GM12878 (cell line): ENCODE measurements at regions not wholly inside any gene's neighbourhood (a gene's known extent, or its start where the extent isn't known, plus 50 kb on each side); places are given as distances from the start of the nearest gene placed in this dataset.

Experiments
- ATAC-seq: fragments of 200-7000 bp; cut with Tn5 transposase; 3 replicates; pipeline ENCODE4 v1.9.1; 2020; ENCODE audit warnings: mild to moderate bottlenecking, moderate library complexity
- BruUV-seq: library from RNA; stranded (reverse); fragments of 400-500 nt; replicated peaks from 2 replicates; lab custom pipeline; 2021; lab: Mats Ljungman, UMichigan
- CTCF ChIA-PET: fragments of 300-600 bp; sonication (Branson Sonifier 250); formaldehyde crosslinking; extraction: SDS; loops from one replicate; lab custom pipeline; 2021; ENCODE audit warnings: inconsistent platforms; lab: Yijun Ruan, JAX
- POLR2A ChIA-PET: fragments of 350-600 bp; formaldehyde crosslinking; extraction: SDS; loops from one replicate; lab custom pipeline; 2021; ENCODE audit warnings: inconsistent platforms; lab: Charles Lee
- RAD21 ChIA-PET: fragments of 300-600 bp; sonication (Branson Sonifier 250); formaldehyde crosslinking; loops from one replicate; lab custom pipeline; 2023; ENCODE audit warnings: antibody characterized with exemption; ENCODE audit not compliant: unreplicated experiment; lab: Charles Lee
- SMC1A ChIA-PET: fragments of 300-600 bp; sonication (Branson Sonifier 250); formaldehyde crosslinking; loops from one replicate; lab custom pipeline; 2023; ENCODE audit not compliant: unreplicated experiment, uncharacterized antibody; lab: Charles Lee
- DNase-seq: peaks from one replicate; pipeline ENCODE4 v3.0.0-alpha.2; 2011; ENCODE audit warnings: low read depth, low spot score
- FAIRE-seq: peaks from 3 replicates; lab custom pipeline; 2011; peaks lifted over from hg19 to GRCh38; lab: Jason Lieb, UNC
- H2AFZ ChIP-seq: 2 replicates; pipeline ENCODE4 v1.6.0; 2011; ENCODE audit warnings: low read depth, low read length, control low read depth; ENCODE audit not compliant: control insufficient read depth
- H3K27ac ChIP-seq: 2 replicates; pipeline ENCODE4 v1.5.1; 2011; ENCODE audit warnings: control low read depth; ENCODE audit not compliant: control insufficient read depth, insufficient read depth
- H3K27me3 ChIP-seq, 2 experiments: replicated peaks in 1 of 2; 2 replicates each; pipeline versions ENCODE4 v1.6.0 to v1.6.1; 2011; ENCODE audit warnings: low read length in 1 of 2; ENCODE audit not compliant: control insufficient read depth in 2 of 2, insufficient read depth in 2 of 2
- H3K36me3 ChIP-seq, 2 experiments: 2 replicates each; pipeline ENCODE4 v1.5.1; 2011; ENCODE audit warnings: low read length in 1 of 2; ENCODE audit not compliant: control insufficient read depth in 2 of 2, insufficient read depth in 2 of 2
- H3K4me1 ChIP-seq: 2 replicates; pipeline ENCODE4 v1.6.1; 2011; ENCODE audit warnings: mild to moderate bottlenecking, low read length, moderate library complexity, mixed read lengths; ENCODE audit not compliant: control insufficient read depth, insufficient read depth
- H3K4me2 ChIP-seq: 2 replicates; pipeline ENCODE4 v1.6.0; 2011; ENCODE audit warnings: control low read depth; ENCODE audit not compliant: control insufficient read depth, insufficient read depth
- H3K4me3 ChIP-seq: fragments of 200-600 bp; sonication (generic); 2 replicates; pipeline ENCODE4 v1.5.1; 2016
- H3K79me2 ChIP-seq: 2 replicates; pipeline ENCODE4 v1.6.0; 2011; ENCODE audit warnings: low read length; ENCODE audit not compliant: control insufficient read depth, insufficient read depth
- H3K9ac ChIP-seq: 2 replicates; pipeline ENCODE4 v1.8.0; 2011; ENCODE audit warnings: low read length, control low read depth, mixed read lengths; ENCODE audit not compliant: control insufficient read depth, insufficient read depth
- H3K9me3 ChIP-seq: replicated peaks from 3 replicates; pipeline ENCODE4 v1.5.1; 2011; ENCODE audit warnings: mild to moderate bottlenecking, low read length; ENCODE audit not compliant: control insufficient read depth, insufficient read depth
- H4K20me1 ChIP-seq: 2 replicates; pipeline ENCODE4 v1.6.0; 2011; ENCODE audit not compliant: control insufficient read depth, insufficient read depth
- BCL11A ChIP-seq: IDR thresholded peaks from 2 replicates; pipeline ENCODE4 v1.6.1; 2011; ENCODE audit warnings: low read depth, low read length
- RBBP5 ChIP-seq: fragments of 200-600 bp; sonication (generic); conservative IDR thresholded peaks from 2 replicates; pipeline ENCODE4 v1.6.1; 2016
- RUNX3 ChIP-seq: IDR thresholded peaks from 2 replicates; pipeline ENCODE4 v1.6.1; 2012; ENCODE audit warnings: low read length, inconsistent platforms
- WGBS: methylation state at CpG from one replicate; pipeline ENCODE4 v1.1.6; 2016; ENCODE audit warnings: low lambda C conversion rate; ENCODE audit not compliant: insufficient replicate concordance, insufficient coverage; ENCODE audit errors: missing lambda C conversion rate; 5-methylcytosine and 5-hydroxymethylcytosine counted together
- in situ Hi-C: fragments of 300-500 bp; cut with MboI; formaldehyde crosslinking; loops from 9 replicates; pipeline ENCODE4 v1.14.3; 2018; ENCODE audit warnings: mixed read lengths
- intact Hi-C: fragments of 100-400 bp; cut with micrococcal nuclease; formaldehyde crosslinking; loops from one replicate; pipeline ENCODE4 v1.14.2; 2022; ENCODE audit not compliant: unreplicated experiment
- TF ChIP-seq, protein P1 (sequence below): IDR thresholded peaks from 2 replicates; pipeline ENCODE4 v1.6.1; 2011; ENCODE audit warnings: mild to moderate bottlenecking, low read depth, low read length, moderate library complexity; ENCODE audit not compliant: insufficient replicate concordance
- TF ChIP-seq, protein P2 (sequence below): fragments of 450-650 bp; IDR thresholded peaks from 2 replicates; pipeline ENCODE4 v1.6.1; 2018; ENCODE audit warnings: mild to moderate bottlenecking, low read depth, moderate library complexity; ENCODE audit not compliant: partially characterized antibody

DNA sequence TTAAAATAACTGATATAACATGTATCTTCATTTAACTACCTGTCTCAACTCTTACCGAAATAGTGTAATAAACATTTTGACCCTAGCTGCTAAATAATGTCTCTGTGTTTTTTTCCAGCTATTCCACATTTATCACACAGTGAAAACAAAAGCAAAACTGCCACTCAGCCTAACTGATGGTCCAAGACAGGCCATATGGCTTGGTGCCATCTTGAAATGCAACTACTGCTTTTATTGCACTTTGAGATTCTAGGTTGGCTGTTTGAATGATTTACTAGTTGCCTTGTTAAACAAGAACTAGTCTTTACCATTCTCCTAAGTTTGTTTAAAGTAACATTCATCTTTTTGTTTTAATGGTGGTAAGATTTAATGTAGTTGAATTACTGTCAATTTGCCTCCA, 739.8 kb downstream of the TFAP2A start (continued):
- TF ChIP-seq, protein P1, sequence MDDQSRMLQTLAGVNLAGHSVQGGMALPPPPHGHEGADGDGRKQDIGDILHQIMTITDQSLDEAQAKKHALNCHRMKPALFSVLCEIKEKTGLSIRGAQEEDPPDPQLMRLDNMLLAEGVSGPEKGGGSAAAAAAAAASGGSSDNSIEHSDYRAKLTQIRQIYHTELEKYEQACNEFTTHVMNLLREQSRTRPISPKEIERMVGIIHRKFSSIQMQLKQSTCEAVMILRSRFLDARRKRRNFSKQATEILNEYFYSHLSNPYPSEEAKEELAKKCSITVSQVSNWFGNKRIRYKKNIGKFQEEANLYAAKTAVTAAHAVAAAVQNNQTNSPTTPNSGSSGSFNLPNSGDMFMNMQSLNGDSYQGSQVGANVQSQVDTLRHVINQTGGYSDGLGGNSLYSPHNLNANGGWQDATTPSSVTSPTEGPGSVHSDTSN: no peak
- TF ChIP-seq BCL11A (no peak), RBBP5 (no peak)
- TF ChIP-seq, all 136 proteins: peak for 0

DNA sequence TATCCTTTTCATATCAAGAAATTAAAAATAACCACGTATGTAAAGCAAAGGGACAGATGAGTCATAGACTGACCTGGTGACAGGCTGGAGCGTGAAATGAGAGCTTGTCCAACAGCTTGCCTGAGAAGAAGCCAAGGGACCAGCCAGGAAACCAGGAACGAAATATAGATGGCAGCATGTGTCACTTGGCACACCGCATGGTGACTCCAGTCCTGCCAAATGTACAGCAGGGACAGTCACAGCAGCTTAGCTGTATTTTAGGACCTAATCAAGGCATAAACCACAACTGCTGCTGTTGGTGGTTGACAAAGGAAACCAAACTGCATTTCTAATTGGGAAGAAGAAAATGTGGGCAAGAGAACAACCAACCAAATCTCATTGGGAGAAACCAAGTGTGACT, 755.0 kb downstream of the TFAP2A start:
- Histone ChIP-seq H3K4me3 (no peak overlapping the region), H2AFZ (no peak overlapping the region), H3K4me2 (no peak overlapping the region), H3K9ac (no peak overlapping the region), H3K9me3 (no peaks in the 10 kb centered on the region), H3K27me3 (no peaks in the 10 kb centered on the region), H3K79me2 (no peaks in the 10 kb centered on the region), H3K36me3 (no peaks in the 10 kb centered on the region), H3K4me1 (no peaks in the 10 kb centered on the region), H3K27ac (no peak overlapping the region), H4K20me1 (no peaks in the 10 kb centered on the region)
- DNase-seq: no peak
- no peak for FAIRE-seq
- ChIA-PET CTCF (no interaction called here), POLR2A (no interaction called here), SMC1A (no interaction called here), RAD21 (no interaction called here)
- intact Hi-C loops (no loop called here), in situ Hi-C loops (no loop called here)
- BruUV-seq: no TSS peak
- 35% methylated on average over 4 of the region's 4 CpGs for WGBS
- ATAC-seq: no peak
- peak; percentile 47 for TF ChIP-seq RUNX3
- TF ChIP-seq, protein P2, sequence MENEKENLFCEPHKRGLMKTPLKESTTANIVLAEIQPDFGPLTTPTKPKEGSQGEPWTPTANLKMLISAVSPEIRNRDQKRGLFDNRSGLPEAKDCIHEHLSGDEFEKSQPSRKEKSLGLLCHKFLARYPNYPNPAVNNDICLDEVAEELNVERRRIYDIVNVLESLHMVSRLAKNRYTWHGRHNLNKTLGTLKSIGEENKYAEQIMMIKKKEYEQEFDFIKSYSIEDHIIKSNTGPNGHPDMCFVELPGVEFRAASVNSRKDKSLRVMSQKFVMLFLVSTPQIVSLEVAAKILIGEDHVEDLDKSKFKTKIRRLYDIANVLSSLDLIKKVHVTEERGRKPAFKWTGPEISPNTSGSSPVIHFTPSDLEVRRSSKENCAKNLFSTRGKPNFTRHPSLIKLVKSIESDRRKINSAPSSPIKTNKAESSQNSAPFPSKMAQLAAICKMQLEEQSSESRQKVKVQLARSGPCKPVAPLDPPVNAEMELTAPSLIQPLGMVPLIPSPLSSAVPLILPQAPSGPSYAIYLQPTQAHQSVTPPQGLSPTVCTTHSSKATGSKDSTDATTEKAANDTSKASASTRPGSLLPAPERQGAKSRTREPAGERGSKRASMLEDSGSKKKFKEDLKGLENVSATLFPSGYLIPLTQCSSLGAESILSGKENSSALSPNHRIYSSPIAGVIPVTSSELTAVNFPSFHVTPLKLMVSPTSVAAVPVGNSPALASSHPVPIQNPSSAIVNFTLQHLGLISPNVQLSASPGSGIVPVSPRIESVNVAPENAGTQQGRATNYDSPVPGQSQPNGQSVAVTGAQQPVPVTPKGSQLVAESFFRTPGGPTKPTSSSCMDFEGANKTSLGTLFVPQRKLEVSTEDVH: no peak
